ENCODE measurements at regions not wholly inside any gene's neighbourhood (a gene's known extent, or its start where the extent isn't known, plus 50 kb on each side); places are given as distances from the start of the nearest gene placed in this dataset.
"Not testable (repeated sequence)": the region's sequence is repeated elsewhere in the genome, so short reads cannot be mapped to it uniquely, and the experiment has no call there.

DNA sequence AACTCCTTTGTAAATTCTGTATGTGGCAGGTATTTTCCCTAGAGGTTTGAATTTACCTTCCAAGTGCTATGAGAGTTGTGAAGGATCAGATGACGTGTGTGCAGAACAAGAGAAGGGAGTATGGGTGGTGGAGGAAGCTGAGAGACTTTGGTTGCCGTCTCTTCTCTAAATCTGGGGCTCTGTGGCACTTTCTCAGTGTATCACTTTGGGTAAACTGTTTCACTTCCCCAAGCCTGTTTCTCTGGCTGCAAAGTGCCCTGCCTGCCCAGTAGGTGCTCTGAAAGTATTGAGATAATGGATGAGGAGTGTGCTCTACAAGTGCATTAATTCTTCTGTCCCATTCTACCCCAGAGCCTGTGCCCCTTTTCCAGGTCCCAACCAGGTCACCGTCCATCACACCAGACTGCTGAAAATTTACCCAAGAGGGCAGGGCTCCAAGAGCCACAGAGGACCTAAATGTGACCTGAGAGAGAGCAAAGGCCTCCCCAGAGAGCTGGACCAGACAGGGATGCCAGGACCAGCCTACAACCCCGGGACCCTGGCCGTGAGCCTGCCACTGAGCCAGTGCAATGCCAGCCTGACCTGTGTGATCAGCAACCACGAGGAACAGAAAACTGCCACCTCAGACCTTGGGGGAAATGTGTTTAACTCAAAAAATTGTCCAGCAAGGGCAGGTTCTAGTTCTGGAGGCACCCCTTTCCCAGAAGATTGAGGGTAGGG is 131.6 kb upstream of the ETV3 start:
- H3K9me3 ChIP-seq, result no peaks in the 10 kb centered on the region
- peaks cover 0 to 26% (median 0%) of the 10 kb centered on the region in 7 donors for H3K27me3 ChIP-seq (replicated peaks in 1 of 7)
- DNase-seq, result peak; percentile 61
- no peak overlapping the region for H3K27ac ChIP-seq
- TF ChIP-seq POLR2AphosphoS5 (IDR thresholded peaks at IDR 0.05) (no peak), POLR2A (IDR thresholded peaks at IDR 0.05) (no peak)
- TF ChIP-seq, protein P1, sequence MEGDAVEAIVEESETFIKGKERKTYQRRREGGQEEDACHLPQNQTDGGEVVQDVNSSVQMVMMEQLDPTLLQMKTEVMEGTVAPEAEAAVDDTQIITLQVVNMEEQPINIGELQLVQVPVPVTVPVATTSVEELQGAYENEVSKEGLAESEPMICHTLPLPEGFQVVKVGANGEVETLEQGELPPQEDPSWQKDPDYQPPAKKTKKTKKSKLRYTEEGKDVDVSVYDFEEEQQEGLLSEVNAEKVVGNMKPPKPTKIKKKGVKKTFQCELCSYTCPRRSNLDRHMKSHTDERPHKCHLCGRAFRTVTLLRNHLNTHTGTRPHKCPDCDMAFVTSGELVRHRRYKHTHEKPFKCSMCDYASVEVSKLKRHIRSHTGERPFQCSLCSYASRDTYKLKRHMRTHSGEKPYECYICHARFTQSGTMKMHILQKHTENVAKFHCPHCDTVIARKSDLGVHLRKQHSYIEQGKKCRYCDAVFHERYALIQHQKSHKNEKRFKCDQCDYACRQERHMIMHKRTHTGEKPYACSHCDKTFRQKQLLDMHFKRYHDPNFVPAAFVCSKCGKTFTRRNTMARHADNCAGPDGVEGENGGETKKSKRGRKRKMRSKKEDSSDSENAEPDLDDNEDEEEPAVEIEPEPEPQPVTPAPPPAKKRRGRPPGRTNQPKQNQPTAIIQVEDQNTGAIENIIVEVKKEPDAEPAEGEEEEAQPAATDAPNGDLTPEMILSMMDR (IDR thresholded peaks at IDR 0.05 in 8 of 11, conservative IDR thresholded peaks at IDR 0.05 in 3 of 11), result peak in 1 of 11 experiments; percentile 9
- no peak overlapping the region for H3K4me3 ChIP-seq
- H3K36me3 ChIP-seq, result no peaks in the 10 kb centered on the region
- H3K4me1 ChIP-seq, result peaks cover 6 to 28% (median 20%) of the 10 kb centered on the region in 6 donors
- 54 to 70% (median 58%) methylated on average over 6 of the region's 6 CpGs for WGBS, 5 donors
- intact Hi-C loops (cut with DNase I; ENCODE audit: low total_unique reads), result no loop called here

DNA sequence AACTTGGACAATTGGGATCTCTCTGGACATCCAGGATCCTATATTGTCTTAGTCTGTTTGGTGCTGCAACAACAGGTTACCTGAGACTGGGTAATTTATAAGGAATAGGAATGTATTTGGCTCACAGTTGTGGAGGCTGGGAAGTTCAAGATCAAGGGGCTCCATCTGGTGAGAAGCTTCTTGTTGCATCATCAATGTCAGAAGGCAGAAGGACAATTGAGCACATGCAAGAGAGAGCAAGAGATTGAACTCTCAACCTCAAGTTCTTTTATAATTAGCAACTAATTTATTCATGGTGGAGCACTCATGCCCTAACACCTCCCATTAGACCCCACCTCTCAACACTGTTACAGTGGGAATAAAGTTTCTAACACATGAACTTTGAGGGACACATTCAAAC is 124.7 kb upstream of the ETV3 start:
- TF ChIP-seq, protein P1 (IDR thresholded peaks at IDR 0.05 in 8 of 11, conservative IDR thresholded peaks at IDR 0.05 in 3 of 11), result no peak
- TF ChIP-seq POLR2AphosphoS5 (IDR thresholded peaks at IDR 0.05) (no peak), POLR2A (IDR thresholded peaks at IDR 0.05) (no peak)
- no peak overlapping the region for H3K27ac ChIP-seq
- no peaks in the 10 kb centered on the region for H3K4me1 ChIP-seq
- H3K36me3 ChIP-seq, result no peaks in the 10 kb centered on the region
- no peak for DNase-seq
- peaks cover 0 to 14% (median 0%) of the 10 kb centered on the region in 8 donors for H3K9me3 ChIP-seq
- H3K27me3 ChIP-seq (replicated peaks in 1 of 7), result peaks cover 0 to 8% (median 0%) of the 10 kb centered on the region in 7 donors
- intact Hi-C loops (cut with DNase I; ENCODE audit: low total_unique reads), result no loop called here
- no peak overlapping the region for H3K4me3 ChIP-seq

DNA sequence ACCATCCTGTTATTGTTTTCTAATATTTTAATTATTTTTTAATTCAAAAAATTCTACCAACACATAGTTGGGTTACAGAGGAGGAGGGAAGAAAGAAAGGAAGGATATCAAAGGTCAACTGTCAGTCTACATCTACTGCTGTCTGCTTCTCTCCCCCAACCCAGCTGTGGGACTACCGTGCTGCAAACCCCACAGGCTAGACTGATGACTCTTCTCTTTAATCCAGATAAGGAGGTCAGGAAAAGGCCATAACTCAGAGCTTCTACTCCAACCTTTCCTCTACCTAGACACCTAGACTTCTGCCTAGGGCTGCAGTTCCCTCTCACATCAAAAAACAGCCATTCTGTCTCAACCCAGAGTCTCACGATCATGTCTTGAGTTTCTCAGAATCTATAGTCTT is 124.2 kb upstream of the ETV3 start:
- H3K9me3 ChIP-seq, result peaks cover 0 to 14% (median 0%) of the 10 kb centered on the region in 8 donors
- 51 to 72% (median 61%) methylated on average over 2 of the region's 2 CpGs for WGBS, 5 donors
- peaks cover 0 to 8% (median 0%) of the 10 kb centered on the region in 7 donors for H3K27me3 ChIP-seq (replicated peaks in 1 of 7)
- H3K4me3 ChIP-seq, result no peak overlapping the region
- no peaks in the 10 kb centered on the region for H3K4me1 ChIP-seq
- no peak overlapping the region for H3K27ac ChIP-seq
- intact Hi-C loops (cut with DNase I; ENCODE audit: low total_unique reads), result no loop called here
- TF ChIP-seq POLR2A (IDR thresholded peaks at IDR 0.05), result no peak
- no peak for TF ChIP-seq POLR2AphosphoS5 (IDR thresholded peaks at IDR 0.05)
- TF ChIP-seq, protein P1 (IDR thresholded peaks at IDR 0.05 in 8 of 11, conservative IDR thresholded peaks at IDR 0.05 in 3 of 11), result no peak
- H3K36me3 ChIP-seq, result no peaks in the 10 kb centered on the region
- no peak for DNase-seq

DNA sequence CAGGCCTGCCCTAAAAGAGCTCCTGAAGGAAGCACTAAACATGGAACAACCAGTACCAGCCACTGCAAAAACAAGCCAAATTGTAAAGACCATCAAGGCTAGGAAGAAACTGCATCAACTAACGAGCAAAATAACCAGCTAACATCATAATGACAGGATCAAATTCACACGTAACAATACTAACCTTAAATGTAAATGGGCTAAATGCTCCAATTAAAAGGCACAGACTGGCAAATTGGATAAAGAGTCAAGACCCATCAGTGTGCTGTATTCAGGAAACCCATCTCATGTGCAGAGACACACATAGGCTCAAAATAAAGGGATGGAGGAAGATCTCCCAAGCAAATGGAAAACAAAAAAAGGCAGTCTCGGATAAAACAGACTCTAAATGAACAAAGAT is 117.7 kb upstream of the ETV3 start:
- H3K4me3 ChIP-seq; H3K27ac ChIP-seq; DNase-seq; H3K36me3 ChIP-seq; H3K4me1 ChIP-seq; intact Hi-C loops (cut with DNase I; ENCODE audit: low total_unique reads): not testable (repeated sequence)
- 65 to 88% (median 74%) methylated on average over 2 to 3 of the region's 3 CpGs for WGBS, 5 donors
- peaks cover 0 to 15% (median 9%) of the 10 kb centered on the region in 8 donors for H3K9me3 ChIP-seq
- H3K27me3 ChIP-seq (replicated peaks in 1 of 7), result peaks cover 0 to 35% (median 0%) of the 10 kb centered on the region in 7 donors

DNA sequence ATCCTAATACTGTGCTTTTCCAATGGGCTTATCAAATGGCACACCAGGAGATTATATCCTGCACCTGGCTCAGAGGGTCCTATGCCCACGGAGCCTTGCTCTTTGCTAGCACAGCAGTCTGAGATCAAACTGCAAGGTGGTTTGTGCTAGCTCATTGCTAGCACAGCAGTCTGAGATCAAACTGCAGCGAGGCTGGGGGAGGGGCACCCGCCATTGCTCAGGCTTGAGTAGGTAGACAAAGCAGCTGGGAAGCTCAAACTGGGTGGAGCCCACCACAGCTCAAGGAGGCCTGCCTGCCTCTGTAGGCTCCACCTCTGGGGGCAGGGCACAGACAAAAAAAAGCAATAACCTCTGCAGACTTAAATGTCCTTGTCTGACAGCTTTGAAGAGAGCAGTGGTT is 116.0 kb upstream of the ETV3 start:
- peaks cover 0 to 45% (median 0%) of the 10 kb centered on the region in 7 donors for H3K27me3 ChIP-seq (replicated peaks in 1 of 7)
- H3K4me3 ChIP-seq; H3K4me1 ChIP-seq; intact Hi-C loops (cut with DNase I; ENCODE audit: low total_unique reads); H3K36me3 ChIP-seq; DNase-seq; H3K27ac ChIP-seq: not testable (repeated sequence)
- 62 to 83% (median 71%) methylated on average over 3 of the region's 3 CpGs for WGBS, 5 donors
- peaks cover 0 to 15% (median 8%) of the 10 kb centered on the region in 8 donors for H3K9me3 ChIP-seq

Measured in spleen (tissue), 11 donors.